ENCODE measurements at regions not wholly inside any gene's neighbourhood (a gene's known extent, or its start where the extent isn't known, plus 50 kb on each side); places are given as distances from the start of the nearest gene placed in this dataset.

DNA sequence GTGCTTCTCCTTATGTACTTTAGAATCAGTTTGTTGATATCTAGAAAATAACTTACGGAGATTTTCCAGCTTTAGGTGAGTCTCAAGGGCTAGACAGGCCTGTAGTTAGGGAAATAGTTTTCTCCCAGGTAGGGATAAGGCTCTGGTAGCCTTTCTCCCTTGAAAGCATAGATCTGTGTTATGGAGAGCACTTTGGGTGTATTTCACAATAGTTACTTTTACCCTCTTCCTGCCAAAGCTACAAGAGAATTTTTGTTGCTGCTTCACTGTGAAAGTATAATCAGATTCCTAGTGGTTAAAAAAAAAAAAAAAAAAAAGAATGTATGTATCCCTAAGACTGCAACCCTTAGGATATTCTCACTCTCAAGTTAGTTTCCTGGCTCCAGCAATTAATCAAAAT is 267.5 kb downstream of the PIK3C3 start:
- no peaks in the 10 kb centered on the region for H3K9me3 ChIP-seq (ENCODE audit: low read length)
- intact Hi-C loops (cut with micrococcal nuclease; ENCODE audit: unreplicated experiment): no loop called here
- ChIA-PET CTCF (ENCODE audit: unreplicated experiment) (no interaction called here), POLR2A (no interaction called here)
- no peaks in the 10 kb centered on the region for H3K79me2 ChIP-seq (ENCODE audit: insufficient read depth, low read depth, low read length)
- H3K4me3 ChIP-seq (ENCODE audit: low read depth, low read length, poor library complexity, severe bottlenecking): no peak overlapping the region
- no peaks in the 10 kb centered on the region for H4K20me1 ChIP-seq (ENCODE audit: insufficient read depth, low read length)
- H3K9me2 ChIP-seq (ENCODE audit: insufficient read depth, low read length): no peaks in the 10 kb centered on the region
- no peak overlapping the region for H3K27ac ChIP-seq (ENCODE audit: low read depth, low read length, poor library complexity, severe bottlenecking)
- no peak overlapping the region for H2AFZ ChIP-seq (ENCODE audit: low read length)
- no peaks in the 10 kb centered on the region for H3K36me3 ChIP-seq (ENCODE audit: insufficient read depth, low read length)
- BruUV-seq (replicated peaks): no TSS peak
- H3K4me1 ChIP-seq (ENCODE audit: insufficient read depth, low read length, poor library complexity, severe bottlenecking): no peaks in the 10 kb centered on the region
- DNase-seq (ENCODE audit: low spot score): no peak
- TF ChIP-seq, protein P1, sequence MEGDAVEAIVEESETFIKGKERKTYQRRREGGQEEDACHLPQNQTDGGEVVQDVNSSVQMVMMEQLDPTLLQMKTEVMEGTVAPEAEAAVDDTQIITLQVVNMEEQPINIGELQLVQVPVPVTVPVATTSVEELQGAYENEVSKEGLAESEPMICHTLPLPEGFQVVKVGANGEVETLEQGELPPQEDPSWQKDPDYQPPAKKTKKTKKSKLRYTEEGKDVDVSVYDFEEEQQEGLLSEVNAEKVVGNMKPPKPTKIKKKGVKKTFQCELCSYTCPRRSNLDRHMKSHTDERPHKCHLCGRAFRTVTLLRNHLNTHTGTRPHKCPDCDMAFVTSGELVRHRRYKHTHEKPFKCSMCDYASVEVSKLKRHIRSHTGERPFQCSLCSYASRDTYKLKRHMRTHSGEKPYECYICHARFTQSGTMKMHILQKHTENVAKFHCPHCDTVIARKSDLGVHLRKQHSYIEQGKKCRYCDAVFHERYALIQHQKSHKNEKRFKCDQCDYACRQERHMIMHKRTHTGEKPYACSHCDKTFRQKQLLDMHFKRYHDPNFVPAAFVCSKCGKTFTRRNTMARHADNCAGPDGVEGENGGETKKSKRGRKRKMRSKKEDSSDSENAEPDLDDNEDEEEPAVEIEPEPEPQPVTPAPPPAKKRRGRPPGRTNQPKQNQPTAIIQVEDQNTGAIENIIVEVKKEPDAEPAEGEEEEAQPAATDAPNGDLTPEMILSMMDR (conservative IDR thresholded peaks at IDR 0.05; ENCODE audit: low read length): no peak
- TF ChIP-seq EZH2phosphoT487 (IDR thresholded peaks at IDR 0.05; ENCODE audit: borderline replicate concordance, low read depth, low read length): no peak
- no peak overlapping the region for H3K4me2 ChIP-seq (ENCODE audit: low read length)

DNA sequence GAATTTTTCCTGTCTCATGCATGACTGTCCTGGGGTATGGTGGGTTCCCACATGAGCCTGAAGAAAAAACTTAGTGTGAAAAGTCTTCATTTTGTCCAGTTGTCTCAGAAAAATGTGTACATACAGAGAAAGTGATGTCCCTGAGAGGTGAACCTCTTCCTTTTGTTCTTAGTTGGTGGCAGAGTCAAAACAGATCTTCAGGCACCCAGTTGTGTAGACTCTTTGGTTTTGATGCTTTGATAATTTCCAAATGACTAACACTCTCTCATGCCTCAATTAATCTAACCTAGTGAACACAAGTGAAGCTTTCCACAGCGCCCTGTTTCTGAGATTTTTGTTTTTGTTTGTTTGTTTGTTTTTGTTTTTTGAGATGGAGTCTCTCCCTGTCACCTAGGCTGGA is 273.5 kb downstream of the PIK3C3 start:
- Histone ChIP-seq H3K4me3 (ENCODE audit: low read depth, low read length, poor library complexity, severe bottlenecking) (no peak overlapping the region), H3K9me3 (ENCODE audit: low read length) (no peaks in the 10 kb centered on the region), H3K9me2 (ENCODE audit: insufficient read depth, low read length) (no peaks in the 10 kb centered on the region), H4K20me1 (ENCODE audit: insufficient read depth, low read length) (no peaks in the 10 kb centered on the region), H3K4me2 (ENCODE audit: low read length) (no peak overlapping the region), H3K79me2 (ENCODE audit: insufficient read depth, low read depth, low read length) (no peaks in the 10 kb centered on the region), H3K36me3 (ENCODE audit: insufficient read depth, low read length) (no peaks in the 10 kb centered on the region), H3K27ac (ENCODE audit: low read depth, low read length, poor library complexity, severe bottlenecking) (no peak overlapping the region), H3K4me1 (ENCODE audit: insufficient read depth, low read length, poor library complexity, severe bottlenecking) (no peaks in the 10 kb centered on the region), H2AFZ (ENCODE audit: low read length) (no peak overlapping the region)
- ChIA-PET CTCF (ENCODE audit: unreplicated experiment) (no interaction called here), POLR2A (no interaction called here)
- BruUV-seq (replicated peaks): no TSS peak
- DNase-seq (ENCODE audit: low spot score): no peak
- TF ChIP-seq, protein P1 (conservative IDR thresholded peaks at IDR 0.05; ENCODE audit: low read length): no peak
- TF ChIP-seq EZH2phosphoT487 (IDR thresholded peaks at IDR 0.05; ENCODE audit: borderline replicate concordance, low read depth, low read length): no peak
- intact Hi-C loops (cut with micrococcal nuclease; ENCODE audit: unreplicated experiment): no loop called here

DNA sequence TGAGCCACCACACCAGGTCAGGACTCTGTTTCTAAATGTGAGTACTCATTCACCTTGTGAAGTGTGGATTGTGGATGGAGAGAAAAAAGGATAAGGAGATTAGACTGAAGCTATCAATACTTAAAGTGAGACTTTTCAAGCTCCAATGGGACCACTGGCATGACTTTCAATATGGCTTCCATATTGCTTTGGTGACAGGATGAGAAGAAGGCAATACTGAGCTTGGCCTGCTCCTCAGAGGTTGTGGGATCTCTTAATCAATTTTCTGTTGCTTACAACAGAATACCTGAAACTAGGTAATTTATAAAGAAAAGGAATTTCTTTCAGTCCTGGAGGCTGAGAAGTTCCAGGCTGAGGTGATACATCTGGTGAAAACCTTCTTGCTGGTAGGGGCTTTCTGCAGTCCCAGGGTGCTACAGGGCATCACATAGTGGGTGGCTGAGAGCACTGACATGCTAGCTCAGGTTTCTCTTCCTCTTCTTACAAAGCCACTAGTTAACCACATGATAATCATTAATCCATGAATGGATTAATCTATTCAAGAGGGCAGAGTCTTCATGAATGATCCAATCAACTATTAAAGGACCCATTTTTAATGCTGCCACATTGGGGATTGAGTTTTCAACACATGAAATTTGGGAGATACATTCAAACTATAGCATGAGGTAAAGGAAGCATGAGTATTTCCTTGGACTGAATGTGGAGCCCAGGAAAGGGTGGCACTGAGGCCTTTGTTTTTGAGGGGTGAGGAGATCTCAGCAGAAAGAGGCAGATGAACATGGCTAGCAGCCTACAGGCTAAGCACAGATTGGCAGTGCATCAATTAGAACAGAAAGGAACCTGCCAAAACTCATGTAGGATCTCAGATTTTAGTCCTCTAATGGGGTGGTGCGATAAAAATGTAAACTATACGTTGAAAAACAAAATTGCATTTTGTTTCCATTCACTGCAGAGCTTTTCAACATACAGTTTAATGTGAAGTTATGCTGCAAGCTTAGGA is 274.5 kb downstream of the PIK3C3 start:
- no peak overlapping the region for H3K4me3 ChIP-seq (ENCODE audit: low read depth, low read length, poor library complexity, severe bottlenecking)
- ChIA-PET POLR2A (interaction anchor here (1.1 kb wide), 1 partner anchor 51 kb away, joined by 3 read pairs; no protein-coding TSS in a partner anchor), CTCF (ENCODE audit: unreplicated experiment) (no interaction called here)
- no peak overlapping the region for H3K27ac ChIP-seq (ENCODE audit: low read depth, low read length, poor library complexity, severe bottlenecking)
- no peak for TF ChIP-seq EZH2phosphoT487 (IDR thresholded peaks at IDR 0.05; ENCODE audit: borderline replicate concordance, low read depth, low read length)
- TF ChIP-seq, protein P1 (conservative IDR thresholded peaks at IDR 0.05; ENCODE audit: low read length): no peak
- H3K79me2 ChIP-seq (ENCODE audit: insufficient read depth, low read depth, low read length): no peaks in the 10 kb centered on the region
- H3K36me3 ChIP-seq (ENCODE audit: insufficient read depth, low read length): no peaks in the 10 kb centered on the region
- no peak overlapping the region for H2AFZ ChIP-seq (ENCODE audit: low read length)
- DNase-seq (ENCODE audit: low spot score): no peak
- intact Hi-C loops (cut with micrococcal nuclease; ENCODE audit: unreplicated experiment): no loop called here
- no TSS peak for BruUV-seq (replicated peaks)
- H4K20me1 ChIP-seq (ENCODE audit: insufficient read depth, low read length): no peaks in the 10 kb centered on the region
- no peaks in the 10 kb centered on the region for H3K4me1 ChIP-seq (ENCODE audit: insufficient read depth, low read length, poor library complexity, severe bottlenecking)
- no peak overlapping the region for H3K4me2 ChIP-seq (ENCODE audit: low read length)
- no peaks in the 10 kb centered on the region for H3K9me3 ChIP-seq (ENCODE audit: low read length)
- H3K9me2 ChIP-seq (ENCODE audit: insufficient read depth, low read length): no peaks in the 10 kb centered on the region
